Activated CD8-positive, alpha-beta T cell treated with anti-CD3 and anti-CD28 coated beads for 36 hours (primary cell): ENCODE measurements at regions not wholly inside any gene's neighbourhood (a gene's known extent, or its start where the extent isn't known, plus 50 kb on each side); places are given as distances from the start of the nearest gene placed in this dataset.

Experiments
- ATAC-seq: fragments of 200-7000 bp; cut with Tn5 transposase; one replicate; pipeline ENCODE4 v1.10.0; 2021; ENCODE audit warnings: mild to moderate bottlenecking, moderate library complexity
- CTCF ChIA-PET: fragments of 350-600 bp; sonication (Branson Sonifier 250); formaldehyde crosslinking; loops from one replicate; lab custom pipeline; 2021; ENCODE audit warnings: antibody characterized with exemption; lab: Charles Lee
- POLR2A ChIA-PET: fragments of 350-600 bp; sonication (Branson Sonifier 250); formaldehyde crosslinking; loops from one replicate; lab custom pipeline; 2021; ENCODE audit warnings: antibody characterized with exemption; lab: Charles Lee
- DNase-seq: peaks from one replicate; pipeline ENCODE4 v3.0.0-alpha.2; 2020
- H3K27ac Mint-ChIP-seq: one replicate; pipeline ENCODE4 v1.8.0; 2021; ENCODE audit warnings: mild to moderate bottlenecking, mixed read lengths
- H3K27me3 Mint-ChIP-seq: one replicate; pipeline ENCODE4 v1.8.0; 2021; ENCODE audit warnings: mixed read lengths
- H3K36me3 Mint-ChIP-seq: one replicate; pipeline ENCODE4 v1.8.0; 2021; ENCODE audit warnings: low read depth, mixed read lengths
- H3K4me1 Mint-ChIP-seq: one replicate; pipeline ENCODE4 v1.8.0; 2021; ENCODE audit warnings: low read depth, mixed read lengths
- H3K4me3 Mint-ChIP-seq: one replicate; pipeline ENCODE4 v1.8.0; 2021; ENCODE audit warnings: mild to moderate bottlenecking, moderate library complexity, mixed read lengths
- H3K9me3 Mint-ChIP-seq: one replicate; pipeline ENCODE4 v1.8.0; 2021; ENCODE audit warnings: mixed read lengths
- intact Hi-C: fragments of 100-400 bp; cut with micrococcal nuclease; formaldehyde crosslinking; loops from one replicate; pipeline ENCODE4 v1.10.0; 2022
- TF ChIP-seq, protein P1 (sequence below): fragments of 200-600 bp; IDR thresholded peaks from one replicate; pipeline ENCODE4 v1.8.0; 2022; ENCODE audit warnings: antibody characterized with exemption, mild to moderate bottlenecking

DNA sequence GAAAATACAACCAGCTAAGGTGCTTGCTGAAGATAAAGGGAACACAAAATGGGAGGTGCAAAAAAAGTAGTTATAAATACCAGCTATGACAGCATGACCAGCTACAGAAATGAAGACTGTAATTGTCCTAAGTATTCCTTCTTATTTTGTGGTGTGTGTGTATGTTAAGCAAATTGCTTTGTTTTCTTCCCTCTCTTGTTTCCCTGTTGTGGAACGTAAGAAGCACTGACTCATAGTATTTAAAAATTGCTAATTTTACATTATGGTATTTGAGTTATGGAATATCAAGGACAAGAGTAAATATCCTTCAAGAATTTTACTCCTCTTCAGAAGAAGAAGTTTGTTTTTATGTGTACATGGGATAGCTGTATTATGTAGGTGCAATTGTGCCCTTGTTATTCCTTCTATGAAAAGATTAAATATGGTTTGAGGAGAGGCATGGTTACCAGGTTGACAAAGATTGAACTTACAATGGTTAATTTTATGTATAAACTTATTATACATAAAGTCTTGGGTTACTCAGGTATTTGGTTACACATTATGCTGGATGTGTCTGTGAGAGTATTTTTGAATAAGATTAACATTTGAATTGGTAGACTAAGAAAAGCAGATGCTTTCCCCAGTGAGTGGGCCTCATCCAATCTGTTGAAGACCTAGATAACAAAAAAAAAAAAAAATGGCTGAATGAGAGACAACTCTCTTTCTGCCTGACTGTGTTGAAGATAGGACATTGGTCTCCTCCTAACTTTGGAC lies 1132.1 kb upstream of the ALCAM start:
- H3K36me3 Mint-ChIP-seq = no peaks in the 10 kb centered on the region
- ATAC-seq (no peak), DNase-seq (no peak)
- no peaks in the 10 kb centered on the region for H3K9me3 Mint-ChIP-seq
- intact Hi-C loops = no loop called here
- H3K4me1 Mint-ChIP-seq = no peaks in the 10 kb centered on the region
- H3K27ac Mint-ChIP-seq = no peak overlapping the region
- TF ChIP-seq, protein P1, sequence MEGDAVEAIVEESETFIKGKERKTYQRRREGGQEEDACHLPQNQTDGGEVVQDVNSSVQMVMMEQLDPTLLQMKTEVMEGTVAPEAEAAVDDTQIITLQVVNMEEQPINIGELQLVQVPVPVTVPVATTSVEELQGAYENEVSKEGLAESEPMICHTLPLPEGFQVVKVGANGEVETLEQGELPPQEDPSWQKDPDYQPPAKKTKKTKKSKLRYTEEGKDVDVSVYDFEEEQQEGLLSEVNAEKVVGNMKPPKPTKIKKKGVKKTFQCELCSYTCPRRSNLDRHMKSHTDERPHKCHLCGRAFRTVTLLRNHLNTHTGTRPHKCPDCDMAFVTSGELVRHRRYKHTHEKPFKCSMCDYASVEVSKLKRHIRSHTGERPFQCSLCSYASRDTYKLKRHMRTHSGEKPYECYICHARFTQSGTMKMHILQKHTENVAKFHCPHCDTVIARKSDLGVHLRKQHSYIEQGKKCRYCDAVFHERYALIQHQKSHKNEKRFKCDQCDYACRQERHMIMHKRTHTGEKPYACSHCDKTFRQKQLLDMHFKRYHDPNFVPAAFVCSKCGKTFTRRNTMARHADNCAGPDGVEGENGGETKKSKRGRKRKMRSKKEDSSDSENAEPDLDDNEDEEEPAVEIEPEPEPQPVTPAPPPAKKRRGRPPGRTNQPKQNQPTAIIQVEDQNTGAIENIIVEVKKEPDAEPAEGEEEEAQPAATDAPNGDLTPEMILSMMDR = no peak
- CTCF ChIA-PET = no interaction called here
- H3K27me3 Mint-ChIP-seq = no peaks in the 10 kb centered on the region
- H3K4me3 Mint-ChIP-seq = no peak overlapping the region
- POLR2A ChIA-PET = no interaction called here

- DNase-seq (no peak), ATAC-seq (no peak)
- ChIA-PET POLR2A (no interaction called here), CTCF (no interaction called here)
- Mint-ChIP-seq H3K4me3 (no peak overlapping the region), H3K4me1 (no peaks in the 10 kb centered on the region), H3K27ac (no peak overlapping the region), H3K9me3 (peaks cover 1% of the 10 kb centered on the region), H3K27me3 (no peaks in the 10 kb centered on the region), H3K36me3 (no peaks in the 10 kb centered on the region)
- TF ChIP-seq, protein P1 = no peak
- intact Hi-C loops = no loop called here
These were observed 1122.0 kb upstream of the ALCAM start for GRCh38 chr3:104244680-104245220.

- ChIA-PET CTCF (no interaction called here), POLR2A (no interaction called here)
- Mint-ChIP-seq H3K4me1 (no peaks in the 10 kb centered on the region), H3K27ac (no peak overlapping the region), H3K36me3 (no peaks in the 10 kb centered on the region), H3K27me3 (no peaks in the 10 kb centered on the region), H3K9me3 (peaks cover 1% of the 10 kb centered on the region), H3K4me3 (no peak overlapping the region)
- DNase-seq (no peak), ATAC-seq (no peak)
- TF ChIP-seq, protein P1 = no peak
- intact Hi-C loops = no loop called here
These were observed 1121.4 kb upstream of the ALCAM start for GRCh38 chr3:104245261-104245660.

DNA sequence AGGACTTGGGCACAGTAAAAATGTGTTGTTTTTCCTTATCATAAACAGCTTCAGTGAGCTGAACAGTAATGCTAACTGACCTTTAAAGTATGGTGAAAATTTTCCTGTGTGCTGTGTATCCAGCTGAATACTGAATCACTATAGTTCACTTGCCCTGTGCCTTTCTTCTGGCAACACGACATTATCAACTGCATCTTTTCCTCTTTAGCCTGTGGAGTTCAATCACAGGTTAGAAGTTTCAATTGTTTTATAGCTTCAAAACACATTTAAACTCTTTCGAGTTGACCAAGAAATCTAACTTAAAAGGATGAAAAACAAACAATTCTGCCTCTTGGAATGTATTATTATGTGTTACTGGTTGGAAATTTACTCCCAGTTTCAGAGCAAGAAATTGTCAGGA lies 1120.7 kb upstream of the ALCAM start:
- ATAC-seq (no peak), DNase-seq (no peak)
- no peak overlapping the region for H3K27ac Mint-ChIP-seq
- POLR2A ChIA-PET = no interaction called here
- no peak overlapping the region for H3K4me3 Mint-ChIP-seq
- TF ChIP-seq, protein P1 = no peak
- no peaks in the 10 kb centered on the region for H3K27me3 Mint-ChIP-seq
- intact Hi-C loops = no loop called here
- no peaks in the 10 kb centered on the region for H3K4me1 Mint-ChIP-seq
- no peaks in the 10 kb centered on the region for H3K36me3 Mint-ChIP-seq
- CTCF ChIA-PET = interaction anchor here (1.2 kb wide), 1 partner anchor 9 kb away, joined by 4 read pairs; no protein-coding TSS in a partner anchor
- peaks cover 1% of the 10 kb centered on the region for H3K9me3 Mint-ChIP-seq

- Mint-ChIP-seq H3K27ac (no peak overlapping the region), H3K9me3 (no peaks in the 10 kb centered on the region), H3K27me3 (no peaks in the 10 kb centered on the region), H3K4me3 (no peak overlapping the region), H3K4me1 (no peaks in the 10 kb centered on the region), H3K36me3 (no peaks in the 10 kb centered on the region)
- TF ChIP-seq, protein P1 = no peak
- POLR2A ChIA-PET = no interaction called here
- intact Hi-C loops = no loop called here
- no peak for DNase-seq
- CTCF ChIA-PET = no interaction called here
- ATAC-seq = no peak
These were observed 1109.2 kb upstream of the ALCAM start for GRCh38 chr3:104257486-104257885.
